ENCODE measurements at regions not wholly inside any gene's neighbourhood (a gene's known extent, or its start where the extent isn't known, plus 50 kb on each side); places are given as distances from the start of the nearest gene placed in this dataset.

DNA sequence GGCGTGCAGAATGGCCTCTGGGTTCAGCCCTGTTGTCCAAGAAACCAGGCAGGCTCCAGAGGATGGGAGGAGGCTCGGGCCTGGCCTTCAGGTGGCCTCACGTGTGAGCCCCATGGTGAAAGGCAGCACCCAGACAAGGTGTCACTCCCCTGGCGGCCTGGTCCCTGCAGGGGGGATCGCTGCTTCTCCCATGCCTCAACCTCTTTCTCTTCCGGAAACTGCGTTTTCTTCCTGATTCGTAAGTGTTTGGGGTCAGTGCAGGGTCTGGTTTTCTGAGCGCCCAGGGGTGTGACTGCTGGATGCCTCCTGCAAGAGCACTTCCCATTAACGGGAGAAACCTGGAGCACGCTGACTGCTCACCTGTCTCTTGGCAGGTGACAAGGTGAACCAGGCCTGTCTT, 70.0 kb upstream of the CIBAR2 start:
- Histone ChIP-seq H3K9me3 (ENCODE audit: low read length) (peaks cover 9% of the 10 kb centered on the region), H3F3A (ENCODE audit: insufficient read depth, low read length, poor library complexity, severe bottlenecking) (no peaks in the 10 kb centered on the region), H3K36me3 (ENCODE audit: insufficient read depth, low read length) (no peaks in the 10 kb centered on the region), H3K27me3 (ENCODE audit: insufficient read depth, low read depth, low read length) (no peaks in the 10 kb centered on the region), H3K9ac (ENCODE audit: low read length) (no peak overlapping the region), H4K20me1 (ENCODE audit: insufficient read depth) (no peaks in the 10 kb centered on the region), H3K27ac (ENCODE audit: low read length) (no peak overlapping the region), H3K4me2 (ENCODE audit: low read length) (no peak overlapping the region), H3K4me3 (ENCODE audit: low read length) (no peak overlapping the region), H3K9me2 (ENCODE audit: insufficient read depth, low read length) (no peaks in the 10 kb centered on the region), H3K79me2 (replicated peaks; ENCODE audit: insufficient read depth, low read length) (no peaks in the 10 kb centered on the region), H2AFZ (ENCODE audit: low read depth, low read length) (no peak overlapping the region)
- TF ChIP-seq TAF1 (IDR thresholded peaks at IDR 0.05; ENCODE audit: low read depth): no peak
- TF ChIP-seq, protein P1, sequence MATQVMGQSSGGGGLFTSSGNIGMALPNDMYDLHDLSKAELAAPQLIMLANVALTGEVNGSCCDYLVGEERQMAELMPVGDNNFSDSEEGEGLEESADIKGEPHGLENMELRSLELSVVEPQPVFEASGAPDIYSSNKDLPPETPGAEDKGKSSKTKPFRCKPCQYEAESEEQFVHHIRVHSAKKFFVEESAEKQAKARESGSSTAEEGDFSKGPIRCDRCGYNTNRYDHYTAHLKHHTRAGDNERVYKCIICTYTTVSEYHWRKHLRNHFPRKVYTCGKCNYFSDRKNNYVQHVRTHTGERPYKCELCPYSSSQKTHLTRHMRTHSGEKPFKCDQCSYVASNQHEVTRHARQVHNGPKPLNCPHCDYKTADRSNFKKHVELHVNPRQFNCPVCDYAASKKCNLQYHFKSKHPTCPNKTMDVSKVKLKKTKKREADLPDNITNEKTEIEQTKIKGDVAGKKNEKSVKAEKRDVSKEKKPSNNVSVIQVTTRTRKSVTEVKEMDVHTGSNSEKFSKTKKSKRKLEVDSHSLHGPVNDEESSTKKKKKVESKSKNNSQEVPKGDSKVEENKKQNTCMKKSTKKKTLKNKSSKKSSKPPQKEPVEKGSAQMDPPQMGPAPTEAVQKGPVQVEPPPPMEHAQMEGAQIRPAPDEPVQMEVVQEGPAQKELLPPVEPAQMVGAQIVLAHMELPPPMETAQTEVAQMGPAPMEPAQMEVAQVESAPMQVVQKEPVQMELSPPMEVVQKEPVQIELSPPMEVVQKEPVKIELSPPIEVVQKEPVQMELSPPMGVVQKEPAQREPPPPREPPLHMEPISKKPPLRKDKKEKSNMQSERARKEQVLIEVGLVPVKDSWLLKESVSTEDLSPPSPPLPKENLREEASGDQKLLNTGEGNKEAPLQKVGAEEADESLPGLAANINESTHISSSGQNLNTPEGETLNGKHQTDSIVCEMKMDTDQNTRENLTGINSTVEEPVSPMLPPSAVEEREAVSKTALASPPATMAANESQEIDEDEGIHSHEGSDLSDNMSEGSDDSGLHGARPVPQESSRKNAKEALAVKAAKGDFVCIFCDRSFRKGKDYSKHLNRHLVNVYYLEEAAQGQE (IDR thresholded peaks at IDR 0.05; ENCODE audit: borderline replicate concordance): no peak
- TF ChIP-seq, protein P2, sequence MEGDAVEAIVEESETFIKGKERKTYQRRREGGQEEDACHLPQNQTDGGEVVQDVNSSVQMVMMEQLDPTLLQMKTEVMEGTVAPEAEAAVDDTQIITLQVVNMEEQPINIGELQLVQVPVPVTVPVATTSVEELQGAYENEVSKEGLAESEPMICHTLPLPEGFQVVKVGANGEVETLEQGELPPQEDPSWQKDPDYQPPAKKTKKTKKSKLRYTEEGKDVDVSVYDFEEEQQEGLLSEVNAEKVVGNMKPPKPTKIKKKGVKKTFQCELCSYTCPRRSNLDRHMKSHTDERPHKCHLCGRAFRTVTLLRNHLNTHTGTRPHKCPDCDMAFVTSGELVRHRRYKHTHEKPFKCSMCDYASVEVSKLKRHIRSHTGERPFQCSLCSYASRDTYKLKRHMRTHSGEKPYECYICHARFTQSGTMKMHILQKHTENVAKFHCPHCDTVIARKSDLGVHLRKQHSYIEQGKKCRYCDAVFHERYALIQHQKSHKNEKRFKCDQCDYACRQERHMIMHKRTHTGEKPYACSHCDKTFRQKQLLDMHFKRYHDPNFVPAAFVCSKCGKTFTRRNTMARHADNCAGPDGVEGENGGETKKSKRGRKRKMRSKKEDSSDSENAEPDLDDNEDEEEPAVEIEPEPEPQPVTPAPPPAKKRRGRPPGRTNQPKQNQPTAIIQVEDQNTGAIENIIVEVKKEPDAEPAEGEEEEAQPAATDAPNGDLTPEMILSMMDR (IDR thresholded peaks at IDR 0.05; ENCODE audit: poor library complexity, severe bottlenecking): no peak
- TF ChIP-seq MXI1 (conservative IDR thresholded peaks at IDR 0.05; ENCODE audit: poor library complexity, severe bottlenecking): no peak
- TF ChIP-seq EZH2 (IDR thresholded peaks at IDR 0.05; ENCODE audit: borderline replicate concordance, insufficient read depth, low read length, poor library complexity, severe bottlenecking): no peak
- TF ChIP-seq RAD21 (conservative IDR thresholded peaks at IDR 0.05): no peak
- no peak for TF ChIP-seq POLR2AphosphoS5 (IDR thresholded peaks at IDR 0.05)
- no peak for TF ChIP-seq EP300 (conservative IDR thresholded peaks at IDR 0.05; ENCODE audit: poor library complexity, severe bottlenecking)
- TF ChIP-seq SMC3 (conservative IDR thresholded peaks at IDR 0.05; ENCODE audit: poor library complexity): no peak

DNA sequence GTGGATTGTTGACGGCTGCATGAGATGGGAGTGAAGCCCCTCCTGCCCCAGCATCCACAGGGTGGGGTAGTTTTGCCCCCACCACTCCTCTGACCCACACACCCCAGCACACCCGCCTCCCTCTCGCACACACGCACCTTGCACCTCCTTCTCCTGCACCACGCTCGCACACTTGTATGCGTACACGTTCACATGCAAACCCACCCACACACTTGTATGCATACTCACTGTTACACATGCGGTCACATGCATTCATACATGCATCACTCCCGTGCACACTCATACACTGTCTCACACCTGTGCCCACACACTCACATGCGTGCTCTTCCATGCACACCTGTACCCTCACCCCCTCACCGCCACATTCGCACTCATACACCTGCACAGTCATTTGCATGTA, 70.5 kb upstream of the CIBAR2 start:
- H4K20me1 ChIP-seq (ENCODE audit: insufficient read depth): no peaks in the 10 kb centered on the region
- no peak overlapping the region for H2AFZ ChIP-seq (ENCODE audit: low read depth, low read length)
- no peaks in the 10 kb centered on the region for H3K9me2 ChIP-seq (ENCODE audit: insufficient read depth, low read length)
- no peaks in the 10 kb centered on the region for H3K27me3 ChIP-seq (ENCODE audit: insufficient read depth, low read depth, low read length)
- no peak overlapping the region for H3K4me2 ChIP-seq (ENCODE audit: low read length)
- H3K36me3 ChIP-seq (ENCODE audit: insufficient read depth, low read length): no peaks in the 10 kb centered on the region
- peaks cover 9% of the 10 kb centered on the region for H3K9me3 ChIP-seq (ENCODE audit: low read length)
- H3K9ac ChIP-seq (ENCODE audit: low read length): no peak overlapping the region
- H3K27ac ChIP-seq (ENCODE audit: low read length): no peak overlapping the region
- H3F3A ChIP-seq (ENCODE audit: insufficient read depth, low read length, poor library complexity, severe bottlenecking): no peaks in the 10 kb centered on the region
- no peak overlapping the region for H3K4me3 ChIP-seq (ENCODE audit: low read length)
- TF ChIP-seq TAF1 (IDR thresholded peaks at IDR 0.05; ENCODE audit: low read depth) (no peak), POLR2AphosphoS5 (IDR thresholded peaks at IDR 0.05) (no peak), MXI1 (conservative IDR thresholded peaks at IDR 0.05; ENCODE audit: poor library complexity, severe bottlenecking) (no peak), RAD21 (conservative IDR thresholded peaks at IDR 0.05) (no peak), SMC3 (conservative IDR thresholded peaks at IDR 0.05; ENCODE audit: poor library complexity) (no peak), EZH2 (IDR thresholded peaks at IDR 0.05; ENCODE audit: borderline replicate concordance, insufficient read depth, low read length, poor library complexity, severe bottlenecking) (no peak), EP300 (conservative IDR thresholded peaks at IDR 0.05; ENCODE audit: poor library complexity, severe bottlenecking) (no peak)
- TF ChIP-seq, protein P1 (IDR thresholded peaks at IDR 0.05; ENCODE audit: borderline replicate concordance): no peak
- TF ChIP-seq, protein P2 (IDR thresholded peaks at IDR 0.05; ENCODE audit: poor library complexity, severe bottlenecking): no peak
- no peaks in the 10 kb centered on the region for H3K79me2 ChIP-seq (replicated peaks; ENCODE audit: insufficient read depth, low read length)
